HG03571 (cell line): ENCODE measurements at regions not wholly inside any gene's neighbourhood (a gene's known extent, or its start where the extent isn't known, plus 50 kb on each side); places are given as distances from the start of the nearest gene placed in this dataset.

Experiments used
- ATAC-seq: cut with Tn5 transposase; IDR thresholded peaks from one replicate; pipeline ENCODE4 v1.9.1; 2021; ENCODE audit not compliant: unreplicated experiment

GRCh38 chr7:17732083-17732482 is 208.2 kb downstream of the SNX13 start:
- no peak for ATAC-seq
